Colonic mucosa (tissue), 4 donors: ENCODE measurements at regions not wholly inside any gene's neighbourhood (a gene's known extent, or its start where the extent isn't known, plus 50 kb on each side); places are given as distances from the start of the nearest gene placed in this dataset.

ENCODE experiments used
- DNase-seq: peaks from one replicate; pipeline ENCODE4 v3.0.0-alpha.2; 2020
- H3K27ac ChIP-seq: fragments of 200-600 bp; one replicate; pipeline ENCODE4 v1.8.0; 2021
- H3K27me3 ChIP-seq: fragments of 200-600 bp; one replicate; pipeline ENCODE4 v1.8.0; 2021
- H3K36me3 ChIP-seq: fragments of 200-600 bp; one replicate; pipeline ENCODE4 v1.8.0; 2021
- H3K4me1 ChIP-seq: fragments of 200-600 bp; one replicate; pipeline ENCODE4 v1.8.0; 2021; ENCODE audit warnings: mild to moderate bottlenecking
- H3K4me3 ChIP-seq: fragments of 200-600 bp; one replicate; pipeline ENCODE4 v1.8.0; 2021
- H3K9ac ChIP-seq, 2 donors: one replicate each; pipeline ENCODE4 v1.7.0; 2013; ENCODE audit warnings: control low read depth in 2 of 2, low read depth in 2 of 2, low read length in 2 of 2
- H3K9me3 ChIP-seq: fragments of 200-600 bp; one replicate; pipeline ENCODE4 v1.8.0; 2021
- CTCF ChIP-seq: fragments of 200-600 bp; IDR thresholded peaks from one replicate; pipeline ENCODE4 v1.8.0; 2022; ENCODE audit warnings: antibody characterized with exemption, mild to moderate bottlenecking
- intact Hi-C: fragments of 100-400 bp; cut with DNase I; formaldehyde crosslinking; loops from one replicate; pipeline ENCODE4 v1.14.1; 2022
- donor health status: healthy.
- donor health status: DM: no; HTN: no; CAD: no.
- donor health status: DM: no; HTN: no; CAD: no.

- TF ChIP-seq CTCF: no peak
- Histone ChIP-seq H3K27ac (no peak overlapping the region), H3K36me3 (no peaks in the 10 kb centered on the region), H3K27me3 (no peaks in the 10 kb centered on the region), H3K4me1 (no peaks in the 10 kb centered on the region), H3K9me3 (no peaks in the 10 kb centered on the region), H3K9ac (no peak overlapping the region), H3K4me3 (no peak overlapping the region)
- no peak for DNase-seq
- intact Hi-C loops: no loop called here
Measured at GRCh38 chr5:133819977-133820471, 148.4 kb downstream of the C5orf15 start.

- Histone ChIP-seq H3K9me3 (no peaks in the 10 kb centered on the region), H3K27me3 (no peaks in the 10 kb centered on the region), H3K9ac (no peak overlapping the region), H3K4me3 (no peak overlapping the region), H3K27ac (no peak overlapping the region), H3K4me1 (no peaks in the 10 kb centered on the region), H3K36me3 (no peaks in the 10 kb centered on the region)
- intact Hi-C loops: no loop called here
- no peak for DNase-seq
- no peak for TF ChIP-seq CTCF
Measured at GRCh38 chr5:133818869-133819600, 149.4 kb downstream of the C5orf15 start.

GRCh38 chr5:133818031-133818431 lies 150.4 kb downstream of the C5orf15 start:
- no peaks in the 10 kb centered on the region for H3K36me3 ChIP-seq
- no peak overlapping the region for H3K9ac ChIP-seq
- H3K27ac ChIP-seq: no peak overlapping the region
- H3K4me1 ChIP-seq: no peaks in the 10 kb centered on the region
- TF ChIP-seq CTCF: no peak
- H3K9me3 ChIP-seq: no peaks in the 10 kb centered on the region
- no peaks in the 10 kb centered on the region for H3K27me3 ChIP-seq
- DNase-seq: no peak
- H3K4me3 ChIP-seq: no peak overlapping the region
- intact Hi-C loops: no loop called here

- DNase-seq: no peak
- H3K27me3 ChIP-seq: no peaks in the 10 kb centered on the region
- H3K27ac ChIP-seq: no peak overlapping the region
- H3K9me3 ChIP-seq: no peaks in the 10 kb centered on the region
- H3K4me3 ChIP-seq: no peak overlapping the region
- no peaks in the 10 kb centered on the region for H3K36me3 ChIP-seq
- intact Hi-C loops: no loop called here
- TF ChIP-seq CTCF: no peak
- H3K9ac ChIP-seq: no peak overlapping the region
- H3K4me1 ChIP-seq: no peaks in the 10 kb centered on the region
Measured at GRCh38 chr5:133817456-133817855, 151.0 kb downstream of the C5orf15 start.

GRCh38 chr5:133816791-133817190 lies 151.6 kb downstream of the C5orf15 start:
- TF ChIP-seq CTCF: no peak

More at GRCh38 chr5:133816791-133817190, 151.6 kb downstream of the C5orf15 start:
- Histone ChIP-seq H3K4me1 (no peaks in the 10 kb centered on the region), H3K9ac (no peak overlapping the region), H3K4me3 (no peak overlapping the region), H3K27ac (no peak overlapping the region), H3K27me3 (no peaks in the 10 kb centered on the region), H3K36me3 (no peaks in the 10 kb centered on the region), H3K9me3 (no peaks in the 10 kb centered on the region)
- intact Hi-C loops: no loop called here
- DNase-seq: no peak
